Transverse colon (tissue), 4 donors: ENCODE measurements at regions not wholly inside any gene's neighbourhood (a gene's known extent, or its start where the extent isn't known, plus 50 kb on each side); places are given as distances from the start of the nearest gene placed in this dataset.

ENCODE experiments used
- DNase-seq: peaks from one replicate; pipeline ENCODE4 v3.0.0-alpha.2; 2019
- H3K27ac ChIP-seq, 4 donors: fragments of 200-600 bp; sonication (generic); 2 replicates each; pipeline ENCODE4 v1.5.1; 2016 to 2018; ENCODE audit warnings: inconsistent platforms in 4 of 4
- H3K27me3 ChIP-seq: fragments of 200-600 bp; sonication (generic); 2 replicates; pipeline ENCODE4 v1.5.1; 2017; ENCODE audit warnings: inconsistent platforms
- H3K36me3 ChIP-seq, 4 donors: fragments of 200-600 bp; sonication (generic); 2 replicates each; pipeline ENCODE4 v1.5.1; 2017 to 2019; ENCODE audit warnings: inconsistent platforms in 4 of 4
- H3K4me1 ChIP-seq, 4 donors: fragments of 200-600 bp; sonication (generic); 2 replicates each; pipeline ENCODE4 v1.5.1; 2017 to 2020; ENCODE audit warnings: inconsistent platforms in 4 of 4
- H3K4me3 ChIP-seq, 4 donors: fragments of 200-600 bp; sonication (generic); 1 replicate in 1 of 4; 2 replicates in 3 of 4; pipeline versions ENCODE4 v1.5.1 to v1.6.1; 2017 to 2019; ENCODE audit warnings: inconsistent platforms in 4 of 4
- H3K9me3 ChIP-seq, 2 donors: fragments of 200-600 bp; sonication (generic); 2 replicates each; pipeline ENCODE4 v1.5.1; 2017 to 2019; ENCODE audit warnings: inconsistent platforms in 2 of 2
- CTCF ChIP-seq, 5 experiments: fragments of 200-600 bp in 3 of 5; fragments of 450-650 bp in 2 of 5; sonication (generic) in 3 of 5; IDR thresholded peaks; 1 replicate in 2 of 5; 2 replicates in 3 of 5; pipeline ENCODE4 v1.5.1; 2016 to 2017; ENCODE audit warnings: antibody characterized with exemption in 5 of 5, inconsistent platforms in 3 of 5, mild to moderate bottlenecking in 2 of 5, moderate library complexity in 1 of 5
- EP300 ChIP-seq: sonication (generic); formaldehyde crosslinking; IDR thresholded peaks from one replicate; pipeline ENCODE4 v1.6.1; 2017; ENCODE audit warnings: antibody characterized with exemption, low read depth
- POLR2A ChIP-seq: fragments of 450-650 bp; IDR thresholded peaks from one replicate; pipeline ENCODE4 v1.6.1; 2016; ENCODE audit warnings: antibody characterized with exemption, mild to moderate bottlenecking, moderate library complexity
- POLR2AphosphoS5 ChIP-seq, 3 donors: sonication (generic); formaldehyde crosslinking; IDR thresholded peaks; one replicate each; pipeline ENCODE4 v1.6.1; 2016; ENCODE audit warnings: antibody characterized with exemption in 3 of 3
- WGBS, 2 donors: methylation state at CpG; one replicate each; pipeline ENCODE4 v1.1.5; 2018; ENCODE audit warnings: low coverage in 1 of 2; 5-methylcytosine and 5-hydroxymethylcytosine counted together
- in situ Hi-C, 4 donors: fragments of 200-750 bp; cut with MboI; loops; one replicate each; pipeline versions ENCODE4 v1.15.0 to v1.15.1; 2017; ENCODE audit warnings: low sequenced_read_pairs in 3 of 4, low pct_ligation_motif_present in 1 of 4, low pct_unique_long_range_greater_than_20kb in 1 of 4
- intact Hi-C: fragments of 100-400 bp; cut with DNase I; formaldehyde crosslinking; loops from one replicate; pipeline ENCODE4 v1.15.1; 2023; ENCODE audit warnings: low total_unique reads

DNA sequence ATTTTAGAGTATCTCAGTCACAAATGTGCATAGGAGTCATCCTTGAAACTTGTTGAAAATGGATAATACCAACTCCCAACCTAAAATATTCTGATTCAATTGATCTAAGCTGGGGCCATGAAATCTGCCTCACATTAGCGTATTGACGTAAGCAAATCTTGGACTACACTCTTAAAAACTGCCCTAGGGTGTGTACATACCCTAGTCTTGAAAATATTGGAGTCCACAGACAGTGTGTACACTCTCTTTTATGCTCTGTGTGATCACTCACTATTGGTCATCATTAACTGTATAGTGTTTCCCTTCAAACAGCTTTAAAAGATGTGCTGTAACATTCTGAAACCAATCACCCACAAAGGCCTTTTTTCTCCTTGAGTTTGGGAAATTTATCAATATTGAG, 102.9 kb upstream of the FERD3L start:
- TF ChIP-seq POLR2AphosphoS5 (IDR thresholded peaks at IDR 0.05): no peak
- no peak for TF ChIP-seq EP300
- no peaks in the 10 kb centered on the region for H3K4me1 ChIP-seq
- no peaks in the 10 kb centered on the region for H3K9me3 ChIP-seq
- in situ Hi-C loops (no loop called here), intact Hi-C loops (no loop called here)
- H3K36me3 ChIP-seq: no peaks in the 10 kb centered on the region
- no peak overlapping the region for H3K27ac ChIP-seq
- 93% methylated on average over 2 of the region's 2 CpGs; no CpG with 5 or more reads in 1 of the 2 donors for WGBS, 2 donors
- no peak overlapping the region for H3K4me3 ChIP-seq
- no peaks in the 10 kb centered on the region for H3K27me3 ChIP-seq
- no peak for DNase-seq

DNA sequence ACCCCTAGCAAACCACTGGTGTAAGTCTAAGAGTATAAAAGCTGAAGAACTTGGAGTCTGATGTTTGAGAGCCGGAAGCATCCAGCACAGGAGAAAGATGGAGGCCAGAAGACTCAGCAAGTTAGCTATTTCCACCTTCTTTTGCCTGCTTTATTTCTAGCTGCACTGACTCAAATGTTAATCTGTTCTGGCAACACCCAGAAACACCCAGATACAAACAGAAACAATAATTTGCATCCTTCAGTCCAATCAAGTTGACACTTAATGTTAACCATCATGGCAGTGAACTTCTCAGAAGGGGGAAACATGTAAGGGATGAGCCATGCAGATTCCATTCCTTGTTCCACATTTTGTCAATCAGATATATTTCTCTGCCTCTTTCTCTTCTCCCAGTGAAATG, 101.8 kb upstream of the FERD3L start:
- 85 to 86% methylated on average over 1 of the region's 1 CpG for WGBS, 2 donors
- no peaks in the 10 kb centered on the region for H3K4me1 ChIP-seq
- H3K27me3 ChIP-seq: no peaks in the 10 kb centered on the region
- H3K36me3 ChIP-seq: no peaks in the 10 kb centered on the region
- no peak overlapping the region for H3K27ac ChIP-seq
- no peak overlapping the region for H3K4me3 ChIP-seq
- TF ChIP-seq EP300: no peak
- TF ChIP-seq POLR2A: no peak
- TF ChIP-seq CTCF (IDR thresholded peaks at IDR 0.05): no peak
- TF ChIP-seq POLR2AphosphoS5 (IDR thresholded peaks at IDR 0.05): no peak
- DNase-seq: no peak
- in situ Hi-C loops: no loop called here
- intact Hi-C loops: no loop called here
- H3K9me3 ChIP-seq: no peaks in the 10 kb centered on the region

DNA sequence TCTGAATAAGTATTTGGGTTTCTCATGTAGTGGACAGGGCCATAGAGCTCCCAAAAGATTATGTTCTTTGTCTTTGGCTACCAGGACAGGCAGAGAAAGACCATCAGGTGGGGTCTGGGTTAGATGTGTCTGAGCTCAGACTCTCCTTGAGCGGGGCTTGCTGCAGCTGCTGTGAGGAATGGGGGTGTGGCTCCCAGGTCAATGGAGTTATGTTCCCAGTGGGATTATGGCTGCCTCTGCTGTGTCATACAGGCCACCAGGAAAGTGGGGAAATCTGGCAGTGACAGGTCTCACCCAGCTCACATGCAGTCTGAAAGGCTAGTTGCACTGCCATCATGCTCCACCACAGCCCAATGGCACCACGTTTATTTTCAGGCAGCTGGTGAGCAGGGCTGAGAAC, 97.0 kb upstream of the FERD3L start:
- no peak for DNase-seq
- Histone ChIP-seq H3K9me3 (no peaks in the 10 kb centered on the region), H3K36me3 (no peaks in the 10 kb centered on the region), H3K4me3 (no peak overlapping the region), H3K27ac (no peak overlapping the region), H3K27me3 (no peaks in the 10 kb centered on the region), H3K4me1 (no peaks in the 10 kb centered on the region)
- intact Hi-C loops: no loop called here
- in situ Hi-C loops: no loop called here
- TF ChIP-seq CTCF (IDR thresholded peaks at IDR 0.05): no peak
- no peak for TF ChIP-seq EP300
- no peak for TF ChIP-seq POLR2AphosphoS5 (IDR thresholded peaks at IDR 0.05)
- no peak for TF ChIP-seq POLR2A
- 69% methylated on average over 2 of the region's 2 CpGs; no CpG with 5 or more reads in 1 of the 2 donors for WGBS, 2 donors

- WGBS, 2 donors: 77 to 100% methylated on average over 1 to 3 of the region's 3 CpGs
- H3K27me3 ChIP-seq: no peaks in the 10 kb centered on the region
- H3K4me3 ChIP-seq: no peak overlapping the region
- no peaks in the 10 kb centered on the region for H3K36me3 ChIP-seq
- DNase-seq: no peak
- no peak for TF ChIP-seq POLR2AphosphoS5 (IDR thresholded peaks at IDR 0.05)
- TF ChIP-seq EP300: no peak
- no peak for TF ChIP-seq CTCF (IDR thresholded peaks at IDR 0.05)
- no peak for TF ChIP-seq POLR2A
- no peaks in the 10 kb centered on the region for H3K9me3 ChIP-seq
- no peaks in the 10 kb centered on the region for H3K4me1 ChIP-seq
- intact Hi-C loops: no loop called here
- in situ Hi-C loops: no loop called here
- H3K27ac ChIP-seq: no peak overlapping the region
Measured at GRCh38 chr7:19239951-19240350, 94.7 kb upstream of the FERD3L start.

DNA sequence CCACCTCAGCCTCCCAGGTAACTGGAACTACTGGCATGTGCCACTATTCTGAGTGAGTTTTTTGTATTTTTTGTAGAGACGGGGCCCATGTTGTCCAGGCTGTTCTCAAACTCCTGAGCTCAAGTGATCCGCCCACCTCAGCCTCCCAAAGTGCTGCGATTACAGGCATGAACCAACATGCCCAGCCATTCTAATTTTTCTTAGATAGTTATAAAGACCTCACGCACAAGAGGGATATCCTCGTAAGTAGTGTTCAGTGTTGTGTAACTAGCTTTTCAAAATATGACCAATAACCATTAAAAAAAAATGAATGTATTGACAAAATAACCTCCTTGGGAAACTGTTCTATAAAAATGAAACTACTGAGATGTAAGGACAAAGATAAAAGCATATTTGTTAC, 90.5 kb upstream of the FERD3L start:
- no peak for DNase-seq
- TF ChIP-seq EP300 (no peak), POLR2A (no peak), CTCF (IDR thresholded peaks at IDR 0.05) (no peak), POLR2AphosphoS5 (IDR thresholded peaks at IDR 0.05) (no peak)
- Histone ChIP-seq H3K27me3 (no peaks in the 10 kb centered on the region), H3K9me3 (peaks cover 0 to 5% of the 10 kb centered on the region in 2 donors), H3K4me3 (no peak overlapping the region), H3K36me3 (no peaks in the 10 kb centered on the region), H3K4me1 (no peaks in the 10 kb centered on the region), H3K27ac (no peak overlapping the region)
- WGBS, 2 donors: 90 to 97% methylated on average over 5 of the region's 5 CpGs
- in situ Hi-C loops (no loop called here), intact Hi-C loops (no loop called here)
